GM12873 (cell line): ENCODE measurements at regions not wholly inside any gene's neighbourhood (a gene's known extent, or its start where the extent isn't known, plus 50 kb on each side); places are given as distances from the start of the nearest gene placed in this dataset.

Experiments
- CTCF ChIP-seq: IDR thresholded peaks from 2 replicates; pipeline ENCODE4 v1.5.1; 2012; ENCODE audit warnings: low read depth, mild to moderate bottlenecking, moderate library complexity, low read length, control low read depth; ENCODE audit not compliant: insufficient read depth; ENCODE audit errors: missing control alignments

- TF ChIP-seq CTCF, result no peak
Observed at GRCh38 chr13:103873725-103874124, 807.5 kb upstream of the SLC10A2 start.

- TF ChIP-seq CTCF, result no peak
Observed at GRCh38 chr13:103866048-103866447, 799.8 kb upstream of the SLC10A2 start.

- TF ChIP-seq CTCF, result no peak
Observed at GRCh38 chr13:103862525-103862924, 796.3 kb upstream of the SLC10A2 start.

- no peak for TF ChIP-seq CTCF
Observed at GRCh38 chr13:103859952-103860351, 793.7 kb upstream of the SLC10A2 start.

GRCh38 chr13:103852036-103852435 is 785.8 kb upstream of the SLC10A2 start:
- no peak for TF ChIP-seq CTCF

- TF ChIP-seq CTCF, result no peak
Observed at GRCh38 chr13:103844471-103844870, 778.3 kb upstream of the SLC10A2 start.

- no peak for TF ChIP-seq CTCF
Observed at GRCh38 chr13:103839460-103839859, 773.2 kb upstream of the SLC10A2 start.
